H1 (cell line): ENCODE measurements at regions not wholly inside any gene's neighbourhood (a gene's known extent, or its start where the extent isn't known, plus 50 kb on each side); places are given as distances from the start of the nearest gene placed in this dataset.

Experiments used
- ASH2L ChIP-seq: fragments of 200-600, 300-600 bp; sonication (generic); IDR thresholded peaks from one replicate; pipeline ENCODE4 v1.7.1; 2017; ENCODE audit warnings: low read length
- BCL11A ChIP-seq, 2 experiments: IDR thresholded peaks; one replicate each; pipeline ENCODE4 v1.6.1; 2011; ENCODE audit warnings: low read depth in 2 of 2, low read length in 2 of 2, mild to moderate bottlenecking in 2 of 2
- CBX5 ChIP-seq: fragments of 300-800, 300-1000 bp; sonication (generic); IDR thresholded peaks from 2 replicates; pipeline ENCODE4 v1.7.1; 2016; ENCODE audit warnings: antibody characterized with exemption, low read length, low read depth
- EGR1 ChIP-seq: IDR thresholded peaks from 2 replicates; pipeline ENCODE4 v1.6.1; 2011; ENCODE audit warnings: low read depth, low read length, borderline replicate concordance
- KDM4A ChIP-seq: IDR thresholded peaks from one replicate; pipeline ENCODE4 v1.7.1; 2012; ENCODE audit warnings: low read depth, mild to moderate bottlenecking, moderate library complexity, low read length, inconsistent platforms; ENCODE audit not compliant: severe bottlenecking
- NANOG ChIP-seq: IDR thresholded peaks from 2 replicates; pipeline ENCODE4 v1.6.1; 2011; ENCODE audit warnings: low read length, low read depth, mild to moderate bottlenecking, inconsistent platforms; ENCODE audit not compliant: insufficient read depth, poor library complexity, severe bottlenecking
- RXRA ChIP-seq: IDR thresholded peaks from 2 replicates; pipeline ENCODE4 v1.6.1; 2011; ENCODE audit warnings: low read depth, mild to moderate bottlenecking, low read length, moderate library complexity; ENCODE audit not compliant: insufficient read depth
- SP4 ChIP-seq: IDR thresholded peaks from 2 replicates; pipeline ENCODE4 v1.6.1; 2012; ENCODE audit warnings: low read length, inconsistent platforms
- TF ChIP-seq, protein P1 (sequence below): fragments of 300-600 bp; sonication (generic); IDR thresholded peaks from 2 replicates; pipeline ENCODE4 v1.7.1; 2012; ENCODE audit warnings: low read length, moderate library complexity, mild to moderate bottlenecking, inconsistent platforms; ENCODE audit not compliant: insufficient replicate concordance
- TF ChIP-seq, protein P2 (sequence below), 3 experiments: IDR thresholded peaks; 1 replicate in 2 of 3; 2 replicates in 1 of 3; pipeline versions ENCODE4 v1.5.1 to v1.6.1; 2011; ENCODE audit warnings: low read length in 3 of 3, mild to moderate bottlenecking in 3 of 3, inconsistent platforms in 2 of 3, low read depth in 1 of 3, moderate library complexity in 1 of 3; ENCODE audit not compliant: insufficient read depth in 1 of 3; ENCODE audit errors: control extremely low read depth in 1 of 3

DNA sequence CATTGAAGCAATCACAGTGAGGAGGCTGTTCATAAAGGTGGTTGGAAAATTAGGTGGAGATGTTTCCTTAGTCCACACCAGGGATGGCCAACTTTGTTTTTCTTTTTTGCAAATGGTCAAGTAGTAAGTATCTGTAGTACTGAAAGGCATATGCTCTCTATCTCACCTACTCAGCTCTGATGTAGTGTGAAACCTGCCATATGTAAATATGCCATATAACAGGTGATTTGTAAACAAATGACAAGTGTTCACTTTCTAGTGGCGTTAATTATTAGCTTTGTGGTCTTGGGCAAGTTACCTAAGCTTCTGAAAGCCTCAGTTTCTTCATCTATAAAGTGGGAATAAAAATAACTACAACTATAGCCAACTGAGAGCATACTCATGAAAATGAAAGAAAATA, 421.4 kb upstream of the LCORL start (continued):
- TF ChIP-seq, protein P1, sequence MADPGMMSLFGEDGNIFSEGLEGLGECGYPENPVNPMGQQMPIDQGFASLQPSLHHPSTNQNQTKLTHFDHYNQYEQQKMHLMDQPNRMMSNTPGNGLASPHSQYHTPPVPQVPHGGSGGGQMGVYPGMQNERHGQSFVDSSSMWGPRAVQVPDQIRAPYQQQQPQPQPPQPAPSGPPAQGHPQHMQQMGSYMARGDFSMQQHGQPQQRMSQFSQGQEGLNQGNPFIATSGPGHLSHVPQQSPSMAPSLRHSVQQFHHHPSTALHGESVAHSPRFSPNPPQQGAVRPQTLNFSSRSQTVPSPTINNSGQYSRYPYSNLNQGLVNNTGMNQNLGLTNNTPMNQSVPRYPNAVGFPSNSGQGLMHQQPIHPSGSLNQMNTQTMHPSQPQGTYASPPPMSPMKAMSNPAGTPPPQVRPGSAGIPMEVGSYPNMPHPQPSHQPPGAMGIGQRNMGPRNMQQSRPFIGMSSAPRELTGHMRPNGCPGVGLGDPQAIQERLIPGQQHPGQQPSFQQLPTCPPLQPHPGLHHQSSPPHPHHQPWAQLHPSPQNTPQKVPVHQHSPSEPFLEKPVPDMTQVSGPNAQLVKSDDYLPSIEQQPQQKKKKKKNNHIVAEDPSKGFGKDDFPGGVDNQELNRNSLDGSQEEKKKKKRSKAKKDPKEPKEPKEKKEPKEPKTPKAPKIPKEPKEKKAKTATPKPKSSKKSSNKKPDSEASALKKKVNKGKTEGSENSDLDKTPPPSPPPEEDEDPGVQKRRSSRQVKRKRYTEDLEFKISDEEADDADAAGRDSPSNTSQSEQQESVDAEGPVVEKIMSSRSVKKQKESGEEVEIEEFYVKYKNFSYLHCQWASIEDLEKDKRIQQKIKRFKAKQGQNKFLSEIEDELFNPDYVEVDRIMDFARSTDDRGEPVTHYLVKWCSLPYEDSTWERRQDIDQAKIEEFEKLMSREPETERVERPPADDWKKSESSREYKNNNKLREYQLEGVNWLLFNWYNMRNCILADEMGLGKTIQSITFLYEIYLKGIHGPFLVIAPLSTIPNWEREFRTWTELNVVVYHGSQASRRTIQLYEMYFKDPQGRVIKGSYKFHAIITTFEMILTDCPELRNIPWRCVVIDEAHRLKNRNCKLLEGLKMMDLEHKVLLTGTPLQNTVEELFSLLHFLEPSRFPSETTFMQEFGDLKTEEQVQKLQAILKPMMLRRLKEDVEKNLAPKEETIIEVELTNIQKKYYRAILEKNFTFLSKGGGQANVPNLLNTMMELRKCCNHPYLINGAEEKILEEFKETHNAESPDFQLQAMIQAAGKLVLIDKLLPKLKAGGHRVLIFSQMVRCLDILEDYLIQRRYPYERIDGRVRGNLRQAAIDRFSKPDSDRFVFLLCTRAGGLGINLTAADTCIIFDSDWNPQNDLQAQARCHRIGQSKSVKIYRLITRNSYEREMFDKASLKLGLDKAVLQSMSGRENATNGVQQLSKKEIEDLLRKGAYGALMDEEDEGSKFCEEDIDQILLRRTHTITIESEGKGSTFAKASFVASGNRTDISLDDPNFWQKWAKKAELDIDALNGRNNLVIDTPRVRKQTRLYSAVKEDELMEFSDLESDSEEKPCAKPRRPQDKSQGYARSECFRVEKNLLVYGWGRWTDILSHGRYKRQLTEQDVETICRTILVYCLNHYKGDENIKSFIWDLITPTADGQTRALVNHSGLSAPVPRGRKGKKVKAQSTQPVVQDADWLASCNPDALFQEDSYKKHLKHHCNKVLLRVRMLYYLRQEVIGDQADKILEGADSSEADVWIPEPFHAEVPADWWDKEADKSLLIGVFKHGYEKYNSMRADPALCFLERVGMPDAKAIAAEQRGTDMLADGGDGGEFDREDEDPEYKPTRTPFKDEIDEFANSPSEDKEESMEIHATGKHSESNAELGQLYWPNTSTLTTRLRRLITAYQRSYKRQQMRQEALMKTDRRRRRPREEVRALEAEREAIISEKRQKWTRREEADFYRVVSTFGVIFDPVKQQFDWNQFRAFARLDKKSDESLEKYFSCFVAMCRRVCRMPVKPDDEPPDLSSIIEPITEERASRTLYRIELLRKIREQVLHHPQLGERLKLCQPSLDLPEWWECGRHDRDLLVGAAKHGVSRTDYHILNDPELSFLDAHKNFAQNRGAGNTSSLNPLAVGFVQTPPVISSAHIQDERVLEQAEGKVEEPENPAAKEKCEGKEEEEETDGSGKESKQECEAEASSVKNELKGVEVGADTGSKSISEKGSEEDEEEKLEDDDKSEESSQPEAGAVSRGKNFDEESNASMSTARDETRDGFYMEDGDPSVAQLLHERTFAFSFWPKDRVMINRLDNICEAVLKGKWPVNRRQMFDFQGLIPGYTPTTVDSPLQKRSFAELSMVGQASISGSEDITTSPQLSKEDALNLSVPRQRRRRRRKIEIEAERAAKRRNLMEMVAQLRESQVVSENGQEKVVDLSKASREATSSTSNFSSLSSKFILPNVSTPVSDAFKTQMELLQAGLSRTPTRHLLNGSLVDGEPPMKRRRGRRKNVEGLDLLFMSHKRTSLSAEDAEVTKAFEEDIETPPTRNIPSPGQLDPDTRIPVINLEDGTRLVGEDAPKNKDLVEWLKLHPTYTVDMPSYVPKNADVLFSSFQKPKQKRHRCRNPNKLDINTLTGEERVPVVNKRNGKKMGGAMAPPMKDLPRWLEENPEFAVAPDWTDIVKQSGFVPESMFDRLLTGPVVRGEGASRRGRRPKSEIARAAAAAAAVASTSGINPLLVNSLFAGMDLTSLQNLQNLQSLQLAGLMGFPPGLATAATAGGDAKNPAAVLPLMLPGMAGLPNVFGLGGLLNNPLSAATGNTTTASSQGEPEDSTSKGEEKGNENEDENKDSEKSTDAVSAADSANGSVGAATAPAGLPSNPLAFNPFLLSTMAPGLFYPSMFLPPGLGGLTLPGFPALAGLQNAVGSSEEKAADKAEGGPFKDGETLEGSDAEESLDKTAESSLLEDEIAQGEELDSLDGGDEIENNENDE = no peak
- TF ChIP-seq EGR1 (no peak), ASH2L (no peak), BCL11A (IDR thresholded peaks at IDR 0.05; ENCODE audit: low read depth in 2 of 2, low read length in 2 of 2) (no peak), NANOG (no peak), CBX5 (no peak), SP4 (no peak), KDM4A (no peak), RXRA (no peak)
- TF ChIP-seq, protein P2, sequence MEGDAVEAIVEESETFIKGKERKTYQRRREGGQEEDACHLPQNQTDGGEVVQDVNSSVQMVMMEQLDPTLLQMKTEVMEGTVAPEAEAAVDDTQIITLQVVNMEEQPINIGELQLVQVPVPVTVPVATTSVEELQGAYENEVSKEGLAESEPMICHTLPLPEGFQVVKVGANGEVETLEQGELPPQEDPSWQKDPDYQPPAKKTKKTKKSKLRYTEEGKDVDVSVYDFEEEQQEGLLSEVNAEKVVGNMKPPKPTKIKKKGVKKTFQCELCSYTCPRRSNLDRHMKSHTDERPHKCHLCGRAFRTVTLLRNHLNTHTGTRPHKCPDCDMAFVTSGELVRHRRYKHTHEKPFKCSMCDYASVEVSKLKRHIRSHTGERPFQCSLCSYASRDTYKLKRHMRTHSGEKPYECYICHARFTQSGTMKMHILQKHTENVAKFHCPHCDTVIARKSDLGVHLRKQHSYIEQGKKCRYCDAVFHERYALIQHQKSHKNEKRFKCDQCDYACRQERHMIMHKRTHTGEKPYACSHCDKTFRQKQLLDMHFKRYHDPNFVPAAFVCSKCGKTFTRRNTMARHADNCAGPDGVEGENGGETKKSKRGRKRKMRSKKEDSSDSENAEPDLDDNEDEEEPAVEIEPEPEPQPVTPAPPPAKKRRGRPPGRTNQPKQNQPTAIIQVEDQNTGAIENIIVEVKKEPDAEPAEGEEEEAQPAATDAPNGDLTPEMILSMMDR (IDR thresholded peaks at IDR 0.05; ENCODE audit: control extremely low read depth in 1 of 3, insufficient read depth in 1 of 3, low read depth in 1 of 3, low read length in 3 of 3) = no peak
